GM12878 (cell line): ENCODE measurements at regions not wholly inside any gene's neighbourhood (a gene's known extent, or its start where the extent isn't known, plus 50 kb on each side); places are given as distances from the start of the nearest gene placed in this dataset.

ENCODE experiments used
- CTCF ChIP-seq, 3 experiments: IDR thresholded peaks in 2 of 3; conservative IDR thresholded peaks in 1 of 3; 2 replicates each; pipeline ENCODE4 v1.5.1; 2011; ENCODE audit warnings: low read depth in 3 of 3, low read length in 3 of 3, mild to moderate bottlenecking in 3 of 3, control low read depth in 2 of 3, moderate library complexity in 2 of 3, inconsistent platforms in 1 of 3, mixed read lengths in 1 of 3; ENCODE audit not compliant: control insufficient read depth in 2 of 3, insufficient read depth in 1 of 3; ENCODE audit errors: extremely low read depth in 1 of 3
- EP300 ChIP-seq, 2 experiments: fragments of 150-350 bp in 1 of 2; IDR thresholded peaks; 2 replicates each; pipeline ENCODE4 v1.6.1; 2011 to 2012; ENCODE audit warnings: low read depth in 2 of 2, low read length in 2 of 2, borderline replicate concordance in 1 of 2, improper control_type of control experiment in 1 of 2, inconsistent platforms in 1 of 2; ENCODE audit not compliant: control insufficient read depth in 1 of 2
- ESRRA ChIP-seq: IDR thresholded peaks from 2 replicates; pipeline ENCODE4 v1.6.1; 2012; ENCODE audit warnings: mild to moderate bottlenecking, low read length, improper control_type of control experiment
- MAX ChIP-seq: IDR thresholded peaks from 2 replicates; pipeline ENCODE4 v1.6.1; 2012; ENCODE audit warnings: low read depth, low read length, improper control_type of control experiment
- MXI1 ChIP-seq: fragments of 150-350 bp; IDR thresholded peaks from 2 replicates; pipeline ENCODE4 v1.6.1; 2011; ENCODE audit warnings: low read depth, mild to moderate bottlenecking, inconsistent platforms, low read length, improper control_type of control experiment
- POLR2A ChIP-seq: IDR thresholded peaks from 2 replicates; pipeline ENCODE4 v1.6.1; 2011; ENCODE audit warnings: low read depth, mild to moderate bottlenecking, low read length
- POLR2AphosphoS5 ChIP-seq: IDR thresholded peaks from 2 replicates; pipeline ENCODE4 v1.6.1; 2011; ENCODE audit warnings: mild to moderate bottlenecking, low read length, inconsistent platforms
- SUZ12 ChIP-seq: fragments of 200-600 bp; sonication (generic); IDR thresholded peaks from one replicate; pipeline ENCODE4 v1.6.1; 2018; ENCODE audit warnings: antibody characterized with exemption, mild to moderate bottlenecking; ENCODE audit not compliant: unreplicated experiment
- TCF12 ChIP-seq: IDR thresholded peaks from 2 replicates; pipeline ENCODE4 v1.6.1; 2011; ENCODE audit warnings: low read depth, mild to moderate bottlenecking, low read length
- ZSCAN29 ChIP-seq: fragments of 450-650 bp; IDR thresholded peaks from 2 replicates; pipeline ENCODE4 v1.6.1; 2017; ENCODE audit warnings: mild to moderate bottlenecking, moderate library complexity
- TF ChIP-seq, protein P1 (sequence below): IDR thresholded peaks from 2 replicates; pipeline ENCODE4 v1.6.1; 2011; ENCODE audit warnings: borderline replicate concordance, low read depth, mild to moderate bottlenecking, moderate library complexity, mixed read lengths, low read length; ENCODE audit not compliant: insufficient read depth; ENCODE audit errors: extremely low read length

DNA sequence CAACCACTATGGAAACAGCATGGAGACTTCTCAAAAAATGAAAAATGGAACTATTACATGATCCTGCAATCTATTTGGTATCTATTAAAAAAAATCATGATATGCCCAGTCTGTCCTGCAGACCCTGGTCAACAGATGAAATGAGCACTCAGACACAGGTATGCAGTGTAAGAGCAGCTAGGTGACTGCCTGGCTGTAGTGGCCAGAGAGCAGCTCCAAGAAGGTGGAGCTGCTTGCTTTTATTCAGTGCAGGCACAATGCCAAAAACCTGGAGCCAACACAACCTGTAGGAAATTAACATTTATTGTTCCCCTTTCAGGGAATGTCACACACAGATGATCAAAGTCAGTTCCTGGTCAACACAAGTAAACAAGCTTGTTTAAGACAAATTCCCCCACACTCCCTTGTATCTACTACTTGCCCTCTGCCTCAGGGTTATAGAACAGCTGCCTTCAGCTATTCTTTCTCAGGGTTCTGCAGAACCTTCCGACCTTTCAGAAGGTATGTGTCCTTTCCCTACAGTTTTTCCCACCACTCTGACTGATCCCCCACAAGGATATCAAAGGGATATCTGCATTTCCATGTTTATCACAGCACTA is 933.7 kb upstream of the SLITRK5 start:
- TF ChIP-seq POLR2A, result no peak
- no peak for TF ChIP-seq ZSCAN29
- TF ChIP-seq, protein P1, sequence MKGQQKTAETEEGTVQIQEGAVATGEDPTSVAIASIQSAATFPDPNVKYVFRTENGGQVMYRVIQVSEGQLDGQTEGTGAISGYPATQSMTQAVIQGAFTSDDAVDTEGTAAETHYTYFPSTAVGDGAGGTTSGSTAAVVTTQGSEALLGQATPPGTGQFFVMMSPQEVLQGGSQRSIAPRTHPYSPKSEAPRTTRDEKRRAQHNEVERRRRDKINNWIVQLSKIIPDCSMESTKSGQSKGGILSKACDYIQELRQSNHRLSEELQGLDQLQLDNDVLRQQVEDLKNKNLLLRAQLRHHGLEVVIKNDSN, result no peak
- no peak for TF ChIP-seq TCF12
- no peak for TF ChIP-seq CTCF (IDR thresholded peaks at IDR 0.05 in 2 of 3, conservative IDR thresholded peaks at IDR 0.05 in 1 of 3; ENCODE audit: control insufficient read depth in 2 of 3, extremely low read depth in 1 of 3, insufficient read depth in 1 of 3, low read depth in 3 of 3, low read length in 3 of 3)
- no peak for TF ChIP-seq SUZ12
- TF ChIP-seq EP300 (IDR thresholded peaks at IDR 0.05; ENCODE audit: borderline replicate concordance in 1 of 2, control insufficient read depth in 1 of 2, low read depth in 2 of 2, low read length in 2 of 2), result no peak
- no peak for TF ChIP-seq MXI1
- TF ChIP-seq POLR2AphosphoS5, result no peak
- no peak for TF ChIP-seq ESRRA
- no peak for TF ChIP-seq MAX
